HUES6 (cell line): ENCODE measurements at regions not wholly inside any gene's neighbourhood (a gene's known extent, or its start where the extent isn't known, plus 50 kb on each side); places are given as distances from the start of the nearest gene placed in this dataset.

Source experiments
- H3K27ac ChIP-seq: 2 replicates; pipeline ENCODE4 v1.7.0; 2013; ENCODE audit warnings: low read depth, mild to moderate bottlenecking, low read length, inconsistent platforms
- H3K27me3 ChIP-seq: 2 replicates; pipeline ENCODE4 v1.6.1; 2013; ENCODE audit warnings: low read length; ENCODE audit not compliant: control insufficient read depth, insufficient read depth
- H3K36me3 ChIP-seq: 2 replicates; pipeline ENCODE4 v1.6.1; 2013; ENCODE audit warnings: low read length; ENCODE audit not compliant: control insufficient read depth, insufficient read depth
- H3K4me1 ChIP-seq: 2 replicates; pipeline ENCODE4 v1.6.1; 2013; ENCODE audit warnings: low read length; ENCODE audit not compliant: control insufficient read depth, insufficient read depth
- H3K4me3 ChIP-seq: 2 replicates; pipeline ENCODE4 v1.5.1; 2013; ENCODE audit warnings: low read depth, low read length
- H3K9ac ChIP-seq: one replicate; pipeline ENCODE4 v1.6.1; 2013; ENCODE audit warnings: mild to moderate bottlenecking, low read length
- H3K9me3 ChIP-seq: 2 replicates; pipeline ENCODE4 v1.6.1; 2013; ENCODE audit warnings: low read depth, low read length; ENCODE audit not compliant: control insufficient read depth, insufficient read depth

DNA sequence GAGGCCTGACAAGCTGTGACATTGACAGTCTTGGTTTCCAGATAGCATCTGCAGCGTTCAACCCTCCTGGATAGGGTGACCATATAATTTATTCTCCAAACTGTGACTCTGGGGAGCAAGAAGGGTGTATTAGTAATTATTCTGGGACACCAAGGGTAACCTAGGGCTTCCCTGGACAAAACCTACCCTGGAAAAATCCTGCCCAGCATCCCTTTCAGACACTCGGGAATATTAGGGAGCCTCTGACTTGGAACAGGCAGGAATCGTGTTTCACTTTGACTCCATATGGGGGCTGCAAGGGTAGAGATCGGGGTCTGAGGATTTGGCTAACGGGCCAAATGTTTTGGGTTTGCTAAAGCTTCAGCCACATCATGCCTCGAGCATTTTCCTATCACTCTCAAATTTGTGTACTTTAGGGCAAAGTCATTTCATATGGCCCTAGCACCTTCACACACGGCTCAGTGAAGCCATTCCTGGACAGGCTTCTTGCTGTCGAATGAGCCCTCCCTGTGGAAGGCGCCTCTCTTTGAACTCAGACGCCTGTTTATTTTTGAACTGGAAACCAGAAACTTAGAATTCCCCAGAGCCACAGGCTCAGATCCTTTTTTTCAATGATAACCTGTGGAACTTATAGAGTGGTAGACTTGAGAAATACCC lies 129.9 kb downstream of the DDX1 start:
- Histone ChIP-seq H3K4me1 (no peaks in the 10 kb centered on the region), H3K4me3 (no peak overlapping the region), H3K36me3 (no peaks in the 10 kb centered on the region), H3K9me3 (no peaks in the 10 kb centered on the region), H3K9ac (no peak overlapping the region), H3K27ac (no peak overlapping the region), H3K27me3 (no peaks in the 10 kb centered on the region; the same call in 1 of the 2 replicates)

DNA sequence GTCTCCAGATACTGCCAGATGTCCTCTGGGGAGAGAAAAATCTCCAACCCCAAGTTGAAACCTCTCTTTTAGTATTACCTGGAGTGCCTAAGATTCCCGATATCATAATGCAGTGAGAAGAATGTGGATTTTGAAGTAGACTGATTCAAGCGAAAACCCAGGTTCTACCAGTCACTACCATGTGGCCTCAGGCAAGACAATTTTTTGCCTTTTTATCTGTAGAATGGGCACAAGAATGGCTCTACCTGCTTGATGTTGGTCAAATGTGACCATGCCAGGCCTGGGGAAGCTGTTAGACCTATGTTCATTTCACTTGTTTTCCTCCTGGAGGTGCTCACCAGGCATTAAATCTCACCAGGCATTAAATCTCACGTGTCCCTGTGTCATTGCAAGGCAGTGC lies 131.3 kb downstream of the DDX1 start:
- no peaks in the 10 kb centered on the region for H3K9me3 ChIP-seq
- H3K4me1 ChIP-seq, result no peaks in the 10 kb centered on the region
- H3K36me3 ChIP-seq, result no peaks in the 10 kb centered on the region
- no peak overlapping the region for H3K27ac ChIP-seq
- H3K9ac ChIP-seq, result no peak overlapping the region
- no peaks in the 10 kb centered on the region; the same call in 1 of the 2 replicates for H3K27me3 ChIP-seq
- no peak overlapping the region for H3K4me3 ChIP-seq

DNA sequence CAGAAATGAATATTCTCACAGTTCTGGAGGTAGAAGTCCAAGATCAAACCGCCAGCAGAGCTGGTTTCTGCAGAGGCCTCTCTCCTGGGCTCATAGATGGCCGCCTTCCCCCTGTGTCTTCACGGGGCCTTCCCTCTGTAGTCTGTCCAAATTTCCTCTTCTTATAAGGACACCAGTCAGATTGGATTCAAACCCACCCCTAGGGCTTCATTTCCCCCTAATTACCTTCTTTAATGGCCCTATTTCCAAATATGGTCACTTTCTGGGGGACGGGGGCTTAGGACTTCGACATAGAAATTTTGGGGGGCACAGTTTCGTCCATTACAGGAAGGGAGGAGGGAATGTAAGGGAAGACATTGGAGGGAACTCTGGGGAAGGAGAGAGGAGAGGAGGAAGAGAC lies 132.6 kb downstream of the DDX1 start:
- no peaks in the 10 kb centered on the region; the same call in 1 of the 2 replicates for H3K27me3 ChIP-seq
- H3K9me3 ChIP-seq, result no peaks in the 10 kb centered on the region
- H3K9ac ChIP-seq, result no peak overlapping the region

DNA sequence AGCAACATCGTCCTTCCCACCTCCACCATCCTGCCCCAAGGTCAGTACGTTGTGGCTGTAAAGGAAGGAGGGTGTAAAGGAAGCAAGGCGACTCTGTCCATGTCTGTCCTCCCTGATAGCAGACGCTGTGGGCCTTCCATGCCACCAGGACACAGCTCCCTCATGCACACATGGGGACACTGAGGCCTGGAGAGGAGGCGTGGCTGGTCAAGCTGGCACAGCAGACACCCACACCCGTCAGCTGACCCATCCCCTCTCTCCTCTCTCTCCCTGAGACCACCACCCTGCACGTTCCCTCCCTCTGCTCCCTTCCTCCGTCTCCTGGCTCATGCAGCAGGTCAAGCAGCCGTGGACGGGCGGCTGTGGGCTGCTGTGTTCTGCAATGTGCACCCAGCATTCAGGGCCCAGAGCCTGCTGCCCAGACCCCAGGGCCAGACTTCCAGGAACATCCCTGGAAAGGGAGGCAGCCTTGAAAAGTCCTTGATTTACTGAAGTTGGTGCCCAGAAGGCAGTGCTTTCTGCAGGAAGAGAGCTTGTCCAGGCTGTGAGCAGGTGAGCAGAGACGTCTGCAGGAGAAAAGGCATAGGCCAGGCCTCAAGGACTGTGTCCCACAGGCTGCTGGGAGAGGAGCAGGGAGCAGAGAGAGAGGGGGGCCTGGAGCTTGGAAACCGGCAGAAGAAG lies 133.6 kb downstream of the DDX1 start:
- H3K27me3 ChIP-seq, result no peaks in the 10 kb centered on the region; the same call in 1 of the 2 replicates
- peaks cover 2% of the 10 kb centered on the region; the same call in 1 of the 2 replicates for H3K4me1 ChIP-seq
- H3K36me3 ChIP-seq, result no peaks in the 10 kb centered on the region
- no peak overlapping the region for H3K4me3 ChIP-seq
- no peak overlapping the region for H3K9ac ChIP-seq
- H3K27ac ChIP-seq, result no peak overlapping the region
- H3K9me3 ChIP-seq, result no peaks in the 10 kb centered on the region

More for the DNA sequence above, 132.6 kb downstream of the DDX1 start:
- no peaks in the 10 kb centered on the region for H3K36me3 ChIP-seq
- no peaks in the 10 kb centered on the region for H3K4me1 ChIP-seq
- no peak overlapping the region for H3K27ac ChIP-seq
- no peak overlapping the region for H3K4me3 ChIP-seq

DNA sequence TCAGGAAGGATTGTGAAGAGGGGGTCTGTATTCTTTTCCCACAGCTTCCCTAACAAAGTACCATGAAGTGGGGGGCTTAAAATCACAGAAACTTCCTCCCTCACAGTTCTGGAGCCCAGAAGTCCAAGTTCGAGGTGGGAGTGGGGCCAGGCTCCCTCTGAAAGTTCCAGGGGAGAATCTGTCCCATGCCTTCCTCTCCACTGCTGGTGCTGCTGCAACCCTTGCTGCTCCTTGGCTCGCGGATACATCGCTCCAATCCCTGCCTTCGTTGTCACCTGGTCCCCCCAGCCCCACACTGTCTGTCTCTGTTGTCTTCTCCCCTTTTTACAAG lies 134.1 kb downstream of the DDX1 start:
- Histone ChIP-seq H3K4me1 (peaks cover 7% of the 10 kb centered on the region; the same call in 1 of the 2 replicates), H3K27me3 (no peaks in the 10 kb centered on the region; the same call in 1 of the 2 replicates), H3K36me3 (no peaks in the 10 kb centered on the region), H3K27ac (no peak overlapping the region), H3K9me3 (no peaks in the 10 kb centered on the region), H3K9ac (no peak overlapping the region), H3K4me3 (no peak overlapping the region)

DNA sequence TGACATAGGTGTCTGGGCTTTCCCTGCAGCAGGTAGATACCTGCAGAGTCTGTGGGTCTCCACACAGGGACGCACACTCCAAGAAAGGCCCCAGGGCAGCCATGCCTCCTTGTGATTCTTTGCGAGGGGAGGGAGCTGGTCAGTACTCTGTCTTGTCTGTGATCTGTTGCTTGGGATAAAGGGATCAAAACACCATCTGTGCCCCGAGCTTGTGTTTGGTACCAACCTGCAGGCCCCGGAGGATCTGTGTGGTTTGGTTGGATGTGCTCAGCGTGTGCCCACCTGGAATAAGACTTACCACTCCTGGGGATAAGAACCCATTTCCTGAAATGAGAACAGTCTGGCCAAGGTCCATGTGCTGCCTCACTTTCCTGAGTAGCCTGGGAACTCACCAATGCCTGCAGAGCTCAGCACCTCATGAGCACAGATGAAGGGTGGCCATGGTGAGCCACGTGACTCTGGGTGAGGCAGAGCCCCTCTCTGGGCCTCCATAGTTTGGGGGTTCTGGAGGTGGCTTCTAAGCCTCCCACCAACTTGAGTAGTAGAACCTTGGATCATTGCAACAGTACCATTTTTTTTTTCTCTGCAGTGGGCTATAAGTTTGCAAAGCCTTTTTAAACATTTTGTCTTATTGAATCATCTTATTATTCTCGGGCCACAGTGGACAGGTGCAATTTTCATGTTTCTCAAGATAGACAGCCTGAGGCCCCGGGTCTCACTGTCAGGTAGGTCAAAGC lies 134.8 kb downstream of the DDX1 start:
- Histone ChIP-seq H3K27me3 (peaks cover 4% of the 10 kb centered on the region; the same call in 1 of the 2 replicates), H3K9me3 (no peaks in the 10 kb centered on the region), H3K27ac (no peak overlapping the region), H3K4me3 (no peak overlapping the region), H3K4me1 (peaks cover 10% of the 10 kb centered on the region; the same call in 1 of the 2 replicates), H3K36me3 (no peaks in the 10 kb centered on the region), H3K9ac (no peak overlapping the region)

DNA sequence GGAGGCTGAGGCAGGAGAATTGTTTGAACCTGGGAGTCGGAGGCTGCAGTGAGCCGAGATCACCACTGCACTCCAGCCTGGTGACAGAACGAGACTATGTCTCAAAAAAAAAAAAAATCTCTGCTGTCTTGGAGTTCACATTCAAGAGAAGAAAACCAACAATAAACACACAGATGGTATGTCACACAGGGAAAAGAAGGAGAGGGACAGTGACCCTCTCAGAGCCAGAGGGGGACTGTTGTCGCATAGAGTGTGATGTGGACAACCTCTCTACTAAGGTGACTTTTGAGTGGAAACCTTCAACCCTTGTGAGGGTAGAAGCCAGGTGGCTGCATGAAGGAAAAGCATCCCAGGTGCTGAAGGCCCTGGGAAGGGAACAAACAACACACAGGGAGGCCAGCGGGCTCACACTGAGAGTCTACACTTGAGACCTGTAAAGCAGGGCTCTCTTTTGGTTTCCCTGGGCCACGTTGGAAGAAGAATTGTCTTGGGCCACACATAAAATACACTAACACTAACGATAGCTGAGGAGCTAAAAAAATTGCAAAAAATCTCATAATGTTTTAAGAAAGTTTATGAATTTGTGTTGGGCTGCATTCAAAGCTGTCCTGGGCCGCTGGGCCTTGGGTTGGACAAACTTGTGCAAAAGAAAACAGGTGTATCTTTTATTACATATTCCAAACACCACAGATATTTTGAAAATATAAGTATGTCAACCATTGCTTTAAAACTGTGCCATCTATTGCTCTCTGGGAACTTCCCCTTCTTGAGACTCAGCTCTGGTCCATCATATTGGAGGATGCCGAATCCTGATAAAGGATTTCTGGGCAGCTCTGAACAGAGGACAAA lies 136.0 kb downstream of the DDX1 start:
- Histone ChIP-seq H3K4me1 (peaks cover 10% of the 10 kb centered on the region; the same call in 1 of the 2 replicates), H3K27ac (no peak overlapping the region), H3K27me3 (peaks cover 8% of the 10 kb centered on the region; the same call in 1 of the 2 replicates), H3K4me3 (no peak overlapping the region), H3K9ac (no peak overlapping the region), H3K36me3 (no peaks in the 10 kb centered on the region), H3K9me3 (no peaks in the 10 kb centered on the region)

DNA sequence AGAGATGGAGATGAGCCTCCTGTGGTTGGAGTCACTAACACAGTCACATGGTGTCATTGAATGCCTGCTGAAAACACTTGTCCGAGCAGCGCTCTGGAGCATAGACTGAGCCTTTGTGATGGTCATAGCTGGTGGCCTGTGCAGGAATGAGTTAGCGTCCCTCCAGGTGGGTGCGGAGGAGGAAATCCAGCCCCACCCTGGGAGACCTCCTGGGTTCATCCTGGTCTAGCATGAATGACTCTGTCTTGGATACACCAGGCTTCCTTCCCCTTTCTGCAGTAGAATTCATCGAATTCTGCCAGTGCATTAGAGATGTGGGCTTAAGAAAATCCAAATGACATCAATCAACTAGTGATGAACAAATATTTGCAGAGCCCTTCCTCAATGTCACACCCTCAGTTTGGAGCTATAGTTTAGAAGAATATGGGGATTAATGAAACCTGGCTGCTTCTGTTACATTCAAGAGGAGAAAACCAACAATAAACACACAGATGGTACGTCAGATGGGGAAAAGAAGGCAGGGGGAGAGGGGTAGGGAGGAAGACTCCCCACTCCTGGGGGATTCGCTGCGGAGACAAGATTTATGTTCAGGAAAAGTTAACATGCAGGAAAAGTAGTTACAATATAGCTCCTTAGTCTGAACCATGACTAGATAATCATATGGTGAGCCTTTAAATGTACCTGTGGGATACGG lies 136.7 kb downstream of the DDX1 start:
- Histone ChIP-seq H3K9me3 (no peaks in the 10 kb centered on the region), H3K36me3 (no peaks in the 10 kb centered on the region), H3K4me1 (peaks cover 10% of the 10 kb centered on the region; the same call in 1 of the 2 replicates), H3K27ac (no peak overlapping the region), H3K27me3 (peaks cover 8% of the 10 kb centered on the region; the same call in 1 of the 2 replicates), H3K9ac (no peak overlapping the region), H3K4me3 (no peak overlapping the region)

DNA sequence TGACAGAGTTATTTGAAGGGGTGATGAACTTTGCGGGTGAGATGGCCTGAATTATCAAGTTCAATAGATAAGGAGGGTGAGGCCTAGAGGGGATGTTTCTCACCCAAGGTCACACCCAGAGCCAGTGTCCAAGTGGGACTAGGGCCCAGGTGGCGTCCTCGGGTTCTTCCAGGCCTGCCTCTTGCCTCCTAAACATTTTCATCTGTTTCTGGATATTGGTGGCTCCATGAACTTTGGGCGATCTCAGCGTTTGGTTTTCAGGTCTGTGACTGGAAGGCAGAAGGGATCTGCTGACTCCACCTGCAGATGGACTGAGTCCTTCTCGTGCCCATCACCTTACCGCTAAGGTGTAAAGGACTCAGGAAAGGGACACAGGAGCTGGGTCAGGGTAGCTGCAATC lies 137.3 kb downstream of the DDX1 start:
- peaks cover 11% of the 10 kb centered on the region; the same call in 1 of the 2 replicates for H3K4me1 ChIP-seq
- no peaks in the 10 kb centered on the region for H3K9me3 ChIP-seq
- peaks cover 8% of the 10 kb centered on the region; the same call in 1 of the 2 replicates for H3K27me3 ChIP-seq
- no peak overlapping the region for H3K9ac ChIP-seq
- no peak overlapping the region for H3K27ac ChIP-seq
- no peak overlapping the region for H3K4me3 ChIP-seq
- H3K36me3 ChIP-seq, result no peaks in the 10 kb centered on the region
